A673 (cell line): ENCODE measurements at regions not wholly inside any gene's neighbourhood (a gene's known extent, or its start where the extent isn't known, plus 50 kb on each side); places are given as distances from the start of the nearest gene placed in this dataset.

Experiments
- BruUV-seq: library from RNA; stranded (reverse); fragments of 400-500 nt; replicated peaks from 2 replicates; lab custom pipeline; 2021; lab: Mats Ljungman, UMichigan
- CTCF ChIA-PET: fragments of 300-600 bp; sonication (Branson Sonifier 250); formaldehyde crosslinking; loops from one replicate; lab custom pipeline; 2022; ENCODE audit warnings: antibody characterized with exemption; lab: Charles Lee
- POLR2A ChIA-PET: fragments of 300-600 bp; sonication (Branson Sonifier 250); formaldehyde crosslinking; loops from one replicate; lab custom pipeline; 2022; ENCODE audit warnings: antibody characterized with exemption; ENCODE audit not compliant: low non-redundant PET; lab: Charles Lee
- DNase-seq: peaks from one replicate; pipeline ENCODE4 v3.0.0-alpha.2; 2015; ENCODE audit warnings: low spot score
- H3K27ac ChIP-seq: fragments of 200-600 bp; sonication (generic); 2 replicates; pipeline ENCODE4 v1.5.1; 2016; ENCODE audit warnings: mixed run types, low read depth, mild to moderate bottlenecking, mixed read lengths, antibody characterized with exemption, low read length; ENCODE audit not compliant: poor library complexity, severe bottlenecking
- H3K27me3 ChIP-seq: fragments of 200-600 bp; sonication (generic); replicated peaks from 2 replicates; pipeline ENCODE4 v1.6.1; 2017; ENCODE audit warnings: mixed run types, low read depth, mild to moderate bottlenecking, mixed read lengths, antibody characterized with exemption, low read length; ENCODE audit not compliant: insufficient read depth, poor library complexity
- H3K36me3 ChIP-seq: fragments of 200-600 bp; sonication (generic); 2 replicates; pipeline ENCODE4 v1.6.1; 2016; ENCODE audit warnings: mixed run types, mild to moderate bottlenecking, mixed read lengths, antibody characterized with exemption, low read length; ENCODE audit not compliant: insufficient read depth, poor library complexity, severe bottlenecking
- H3K4me1 ChIP-seq: fragments of 200-600 bp; sonication (generic); 2 replicates; pipeline ENCODE4 v1.6.1; 2017; ENCODE audit warnings: mixed run types, mild to moderate bottlenecking, mixed read lengths, antibody characterized with exemption, low read length; ENCODE audit not compliant: insufficient read depth, poor library complexity, severe bottlenecking
- H3K4me3 ChIP-seq: fragments of 200-600 bp; sonication (generic); 2 replicates; pipeline ENCODE4 v1.5.1; 2016; ENCODE audit warnings: low read depth, mixed run types, mild to moderate bottlenecking, mixed read lengths, low read length; ENCODE audit not compliant: poor library complexity, severe bottlenecking
- H3K9me3 ChIP-seq: fragments of 200-600 bp; sonication (generic); 2 replicates; pipeline ENCODE4 v1.6.1; 2016; ENCODE audit warnings: mixed run types, low read depth, mild to moderate bottlenecking, mixed read lengths, antibody characterized with exemption, low read length; ENCODE audit not compliant: poor library complexity, severe bottlenecking
- EZH2 ChIP-seq: fragments of 200-600 bp; sonication (generic); IDR thresholded peaks from 2 replicates; pipeline ENCODE4 v1.6.1; 2017; ENCODE audit warnings: borderline replicate concordance, low read depth, mild to moderate bottlenecking, mixed read lengths, antibody characterized with exemption, low read length; ENCODE audit not compliant: poor library complexity, severe bottlenecking
- intact Hi-C: fragments of 100-400 bp; cut with micrococcal nuclease; formaldehyde crosslinking; loops from one replicate; pipeline ENCODE4 v1.10.0; 2022; ENCODE audit not compliant: unreplicated experiment
- TF ChIP-seq, protein P1 (sequence below): fragments of 300-800, 200-600 bp; sonication (generic); conservative IDR thresholded peaks from 2 replicates; pipeline ENCODE4 v1.5.1; 2017; ENCODE audit warnings: low read depth, mild to moderate bottlenecking, antibody characterized with exemption, low read length, moderate library complexity, mixed read lengths

DNA sequence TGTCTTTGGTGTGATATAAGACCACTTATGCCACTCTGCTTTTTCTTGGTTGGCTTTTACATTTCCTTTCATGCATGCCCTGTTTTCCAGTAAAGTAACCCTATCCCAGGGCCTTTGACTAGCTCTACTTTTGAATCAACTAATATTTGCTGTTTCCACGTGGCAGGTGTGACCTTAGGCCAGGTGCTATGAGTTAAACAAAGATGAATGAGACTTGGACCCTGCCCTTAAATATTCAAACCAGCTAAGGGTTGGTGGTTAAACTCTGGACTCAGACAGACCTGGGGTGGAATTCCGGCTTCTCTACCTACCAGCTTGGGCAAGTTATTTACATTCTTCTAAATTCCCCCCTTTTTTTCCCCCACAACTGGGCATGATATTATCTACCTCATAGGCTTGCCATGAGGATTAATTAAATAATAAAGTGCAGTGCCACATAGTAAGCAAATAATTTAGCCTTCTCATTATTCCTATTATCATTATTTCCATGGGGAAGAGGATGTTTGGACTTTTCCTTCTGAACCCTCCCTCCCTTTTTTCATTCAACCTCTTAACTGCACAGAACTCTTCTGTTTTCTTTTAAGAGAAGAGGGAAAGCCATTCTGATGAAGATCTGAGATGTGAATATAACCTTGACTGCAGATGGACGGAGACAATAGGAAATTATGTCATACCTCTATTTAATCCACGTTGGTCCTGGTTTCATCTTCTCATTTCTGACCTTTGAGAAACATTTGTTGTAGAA lies 143.6 kb upstream of the TNFAIP3 start:
- ChIA-PET CTCF (no interaction called here), POLR2A (interaction anchor here (0.6 kb wide), 1 partner anchor 307 kb away, joined by 4 read pairs; no protein-coding TSS in a partner anchor)
- intact Hi-C loops = no loop called here
- Histone ChIP-seq H3K27ac (no peak overlapping the region), H3K4me1 (no peaks in the 10 kb centered on the region), H3K27me3 (peaks cover 3% of the 10 kb centered on the region), H3K4me3 (no peak overlapping the region), H3K9me3 (no peaks in the 10 kb centered on the region), H3K36me3 (no peaks in the 10 kb centered on the region)
- BruUV-seq = no TSS peak
- DNase-seq = no peak
- TF ChIP-seq EZH2 = no peak
- TF ChIP-seq, protein P1, sequence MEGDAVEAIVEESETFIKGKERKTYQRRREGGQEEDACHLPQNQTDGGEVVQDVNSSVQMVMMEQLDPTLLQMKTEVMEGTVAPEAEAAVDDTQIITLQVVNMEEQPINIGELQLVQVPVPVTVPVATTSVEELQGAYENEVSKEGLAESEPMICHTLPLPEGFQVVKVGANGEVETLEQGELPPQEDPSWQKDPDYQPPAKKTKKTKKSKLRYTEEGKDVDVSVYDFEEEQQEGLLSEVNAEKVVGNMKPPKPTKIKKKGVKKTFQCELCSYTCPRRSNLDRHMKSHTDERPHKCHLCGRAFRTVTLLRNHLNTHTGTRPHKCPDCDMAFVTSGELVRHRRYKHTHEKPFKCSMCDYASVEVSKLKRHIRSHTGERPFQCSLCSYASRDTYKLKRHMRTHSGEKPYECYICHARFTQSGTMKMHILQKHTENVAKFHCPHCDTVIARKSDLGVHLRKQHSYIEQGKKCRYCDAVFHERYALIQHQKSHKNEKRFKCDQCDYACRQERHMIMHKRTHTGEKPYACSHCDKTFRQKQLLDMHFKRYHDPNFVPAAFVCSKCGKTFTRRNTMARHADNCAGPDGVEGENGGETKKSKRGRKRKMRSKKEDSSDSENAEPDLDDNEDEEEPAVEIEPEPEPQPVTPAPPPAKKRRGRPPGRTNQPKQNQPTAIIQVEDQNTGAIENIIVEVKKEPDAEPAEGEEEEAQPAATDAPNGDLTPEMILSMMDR = no peak

GRCh38 chr6:137724018-137724403 lies 143.0 kb upstream of the TNFAIP3 start:
- DNase-seq = no peak
- Histone ChIP-seq H3K27me3 (peaks cover 3% of the 10 kb centered on the region), H3K27ac (no peak overlapping the region), H3K4me3 (no peak overlapping the region), H3K9me3 (no peaks in the 10 kb centered on the region), H3K4me1 (no peaks in the 10 kb centered on the region), H3K36me3 (no peaks in the 10 kb centered on the region)
- no peak for TF ChIP-seq EZH2
- TF ChIP-seq, protein P1 = no peak
- intact Hi-C loops = no loop called here
- ChIA-PET CTCF (no interaction called here), POLR2A (no interaction called here)
- BruUV-seq = no TSS peak

- H3K4me3 ChIP-seq = no peak overlapping the region
- H3K4me1 ChIP-seq = no peaks in the 10 kb centered on the region
- POLR2A ChIA-PET = no interaction called here
- peaks cover 3% of the 10 kb centered on the region for H3K27me3 ChIP-seq
- CTCF ChIA-PET = no interaction called here
- DNase-seq = no peak
- no peaks in the 10 kb centered on the region for H3K36me3 ChIP-seq
- H3K27ac ChIP-seq = no peak overlapping the region
- intact Hi-C loops = no loop called here
- TF ChIP-seq EZH2 = no peak
- TF ChIP-seq, protein P1 = no peak
- no peaks in the 10 kb centered on the region for H3K9me3 ChIP-seq
- BruUV-seq = no TSS peak
These were observed 142.4 kb upstream of the TNFAIP3 start for GRCh38 chr6:137724495-137725211.
